ENCODE measurements at regions not wholly inside any gene's neighbourhood (a gene's known extent, or its start where the extent isn't known, plus 50 kb on each side); places are given as distances from the start of the nearest gene placed in this dataset.

DNA sequence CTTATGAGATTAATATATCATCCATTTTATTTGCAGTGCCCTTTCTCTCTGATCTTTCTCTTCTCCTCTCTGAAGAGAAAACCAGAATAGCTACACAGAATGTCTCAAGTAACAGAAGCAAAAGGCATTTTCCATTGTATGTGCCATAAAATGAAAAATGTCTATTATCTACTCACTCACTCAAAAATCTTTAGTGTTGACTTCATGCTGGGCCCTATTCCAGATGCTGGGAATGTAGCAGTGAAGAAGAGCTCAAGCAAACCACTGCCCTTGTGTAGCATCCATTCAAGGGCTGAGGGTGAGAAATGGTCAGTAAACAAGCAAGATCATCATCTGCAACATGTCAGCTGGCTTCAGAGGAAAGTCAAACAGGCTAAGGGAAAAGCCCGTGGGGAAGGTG is 427.7 kb downstream of the METTL4 start:
- no peak overlapping the region for H3K27ac ChIP-seq
- no peak for DNase-seq
- no peak for ATAC-seq
- H3K27me3 ChIP-seq (ENCODE audit: low read depth) = no peaks in the 10 kb centered on the region
- no peaks in the 10 kb centered on the region for H3K36me3 ChIP-seq
- no peak overlapping the region for H3K4me3 ChIP-seq
- intact Hi-C loops (cut with DNase I) = no loop called here
- H3K9me3 ChIP-seq = no peaks in the 10 kb centered on the region
- H3K4me1 ChIP-seq = no peaks in the 10 kb centered on the region
- TF ChIP-seq, protein P1, sequence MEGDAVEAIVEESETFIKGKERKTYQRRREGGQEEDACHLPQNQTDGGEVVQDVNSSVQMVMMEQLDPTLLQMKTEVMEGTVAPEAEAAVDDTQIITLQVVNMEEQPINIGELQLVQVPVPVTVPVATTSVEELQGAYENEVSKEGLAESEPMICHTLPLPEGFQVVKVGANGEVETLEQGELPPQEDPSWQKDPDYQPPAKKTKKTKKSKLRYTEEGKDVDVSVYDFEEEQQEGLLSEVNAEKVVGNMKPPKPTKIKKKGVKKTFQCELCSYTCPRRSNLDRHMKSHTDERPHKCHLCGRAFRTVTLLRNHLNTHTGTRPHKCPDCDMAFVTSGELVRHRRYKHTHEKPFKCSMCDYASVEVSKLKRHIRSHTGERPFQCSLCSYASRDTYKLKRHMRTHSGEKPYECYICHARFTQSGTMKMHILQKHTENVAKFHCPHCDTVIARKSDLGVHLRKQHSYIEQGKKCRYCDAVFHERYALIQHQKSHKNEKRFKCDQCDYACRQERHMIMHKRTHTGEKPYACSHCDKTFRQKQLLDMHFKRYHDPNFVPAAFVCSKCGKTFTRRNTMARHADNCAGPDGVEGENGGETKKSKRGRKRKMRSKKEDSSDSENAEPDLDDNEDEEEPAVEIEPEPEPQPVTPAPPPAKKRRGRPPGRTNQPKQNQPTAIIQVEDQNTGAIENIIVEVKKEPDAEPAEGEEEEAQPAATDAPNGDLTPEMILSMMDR (IDR thresholded peaks at IDR 0.05) = no peak

DNA sequence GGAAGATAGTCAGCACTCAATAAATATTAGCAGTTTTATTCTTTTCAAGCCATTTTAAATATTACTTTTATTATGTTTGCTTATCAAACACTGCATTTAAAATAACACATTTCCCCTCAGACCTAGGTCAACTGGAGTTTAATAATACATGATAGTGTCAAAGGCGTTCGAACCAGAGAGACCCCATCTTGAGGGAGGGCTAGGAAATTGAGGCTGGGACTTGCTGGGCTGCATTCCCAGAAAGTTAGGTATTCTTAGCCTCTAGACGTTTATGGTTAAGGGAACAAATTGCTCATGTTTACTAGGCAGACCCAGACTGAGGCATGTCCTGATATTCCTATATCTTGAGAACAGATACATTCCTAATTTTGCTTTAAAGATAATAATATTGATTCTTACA is 426.5 kb downstream of the METTL4 start:
- no peaks in the 10 kb centered on the region for H3K27me3 ChIP-seq (ENCODE audit: low read depth)
- H3K36me3 ChIP-seq = no peaks in the 10 kb centered on the region
- H3K27ac ChIP-seq = no peak overlapping the region
- H3K4me3 ChIP-seq = no peak overlapping the region
- no peaks in the 10 kb centered on the region for H3K4me1 ChIP-seq
- intact Hi-C loops (cut with DNase I) = no loop called here
- H3K9me3 ChIP-seq = no peaks in the 10 kb centered on the region
- DNase-seq (no peak), ATAC-seq (no peak)
- TF ChIP-seq, protein P1 (IDR thresholded peaks at IDR 0.05) = no peak

DNA sequence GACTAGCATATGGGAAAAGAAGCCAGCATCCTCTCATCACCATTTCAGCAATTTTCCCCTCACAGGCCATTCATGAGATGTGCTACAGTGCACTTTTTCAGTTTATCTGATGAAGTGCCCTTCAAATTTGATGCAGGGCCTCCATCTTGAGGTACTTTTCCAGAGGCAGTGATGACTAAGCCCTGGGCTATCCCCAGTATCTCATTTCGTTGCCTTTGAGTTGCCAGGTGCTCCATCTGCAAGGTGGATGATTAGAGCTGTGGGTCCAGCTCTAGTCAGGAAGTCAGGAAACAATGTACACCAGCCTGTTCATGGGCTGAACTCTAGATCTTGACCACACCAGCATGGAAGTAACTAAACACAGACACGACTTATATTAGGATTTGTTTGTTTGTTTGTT is 425.2 kb downstream of the METTL4 start:
- H3K27me3 ChIP-seq (ENCODE audit: low read depth) = no peaks in the 10 kb centered on the region
- DNase-seq (no peak), ATAC-seq (no peak)
- H3K4me3 ChIP-seq = no peak overlapping the region
- H3K27ac ChIP-seq = no peak overlapping the region
- no peaks in the 10 kb centered on the region for H3K9me3 ChIP-seq
- H3K36me3 ChIP-seq = no peaks in the 10 kb centered on the region
- no peaks in the 10 kb centered on the region for H3K4me1 ChIP-seq
- intact Hi-C loops (cut with DNase I) = no loop called here
- TF ChIP-seq, protein P1 (IDR thresholded peaks at IDR 0.05) = no peak

DNA sequence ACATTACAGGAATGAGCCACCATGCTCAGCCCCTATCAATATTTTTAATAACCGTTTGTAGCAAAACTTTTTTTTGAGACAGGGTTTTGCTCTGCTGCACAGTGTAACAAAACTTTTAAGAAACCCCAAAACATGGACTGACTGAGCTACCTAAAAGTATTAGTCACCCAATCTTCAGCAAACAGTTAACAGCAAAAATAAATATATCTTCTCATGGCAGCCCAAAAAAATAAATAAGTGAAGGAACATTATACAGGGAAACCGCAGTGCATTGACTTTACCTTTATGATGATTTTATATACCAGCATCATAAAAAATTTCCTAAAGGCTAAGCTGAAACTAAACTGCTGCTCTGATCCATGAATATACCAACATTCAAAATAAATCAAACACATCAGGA is 424.6 kb downstream of the METTL4 start:
- no peaks in the 10 kb centered on the region for H3K27me3 ChIP-seq (ENCODE audit: low read depth)
- H3K4me3 ChIP-seq = no peak overlapping the region
- no peak overlapping the region for H3K27ac ChIP-seq
- no peaks in the 10 kb centered on the region for H3K36me3 ChIP-seq
- no peaks in the 10 kb centered on the region for H3K9me3 ChIP-seq
- no peaks in the 10 kb centered on the region for H3K4me1 ChIP-seq
- ATAC-seq (no peak), DNase-seq (no peak)
- TF ChIP-seq, protein P1 (IDR thresholded peaks at IDR 0.05) = no peak
- intact Hi-C loops (cut with DNase I) = no loop called here

DNA sequence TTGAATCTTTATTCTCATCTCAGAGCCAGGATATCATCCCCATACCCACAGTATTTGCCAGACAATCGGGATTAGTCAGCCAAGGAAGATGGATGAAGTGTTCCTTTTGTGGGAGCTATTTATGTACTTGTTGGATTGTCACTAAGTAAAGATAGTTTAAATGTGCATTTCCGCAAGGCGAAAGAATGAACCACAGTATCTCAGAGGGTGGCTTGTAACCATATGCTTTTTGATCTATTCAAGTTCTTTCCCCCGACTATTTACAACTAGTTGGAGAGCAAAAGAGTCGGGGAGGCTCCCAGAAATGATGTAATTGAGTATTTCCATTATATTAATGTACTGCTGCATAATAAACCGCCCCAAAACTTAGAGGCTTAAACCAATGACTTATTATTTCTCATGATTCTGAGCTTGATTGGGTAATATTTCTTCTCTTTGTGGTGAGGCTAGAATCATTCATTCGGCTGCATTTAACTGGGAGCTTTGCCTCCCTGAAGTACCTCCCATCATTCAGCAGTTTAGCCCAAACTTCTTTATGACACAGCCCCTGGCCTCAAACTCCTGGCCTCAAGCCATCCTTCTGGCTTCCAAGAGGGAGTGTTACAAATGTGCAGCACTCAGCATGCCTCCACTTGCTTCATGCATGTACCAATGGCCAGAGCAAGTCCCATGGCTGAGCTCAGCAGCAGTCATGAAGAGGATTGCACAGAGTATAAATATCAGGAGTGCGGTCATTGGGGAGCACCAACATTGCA is 423.7 kb downstream of the METTL4 start:
- DNase-seq (no peak), ATAC-seq (no peak)
- H3K36me3 ChIP-seq = no peaks in the 10 kb centered on the region
- H3K9me3 ChIP-seq = no peaks in the 10 kb centered on the region
- no peaks in the 10 kb centered on the region for H3K27me3 ChIP-seq (ENCODE audit: low read depth)
- H3K4me3 ChIP-seq = no peak overlapping the region
- no peak overlapping the region for H3K27ac ChIP-seq
- TF ChIP-seq, protein P1 (IDR thresholded peaks at IDR 0.05) = no peak
- H3K4me1 ChIP-seq = no peaks in the 10 kb centered on the region
- intact Hi-C loops (cut with DNase I) = no loop called here
